Lower leg skin (tissue), 4 donors: ENCODE measurements at regions not wholly inside any gene's neighbourhood (a gene's known extent, or its start where the extent isn't known, plus 50 kb on each side); places are given as distances from the start of the nearest gene placed in this dataset.

Source experiments
- DNase-seq, 2 donors: peaks; one replicate each; pipeline ENCODE4 v3.0.0-alpha.2; 2019; ENCODE audit warnings: low spot score in 2 of 2
- H3K4me3 ChIP-seq: fragments of 200-600 bp; sonication (generic); 2 replicates; pipeline ENCODE4 v1.5.1; 2017; ENCODE audit warnings: mild to moderate bottlenecking, low read depth; ENCODE audit not compliant: poor library complexity, severe bottlenecking
- CTCF ChIP-seq, 3 donors: fragments of 450-650 bp; IDR thresholded peaks; one replicate each; pipeline ENCODE4 v1.5.1; 2016; ENCODE audit warnings: antibody characterized with exemption in 3 of 3, mild to moderate bottlenecking in 3 of 3, moderate library complexity in 2 of 3
- POLR2A ChIP-seq, 2 donors: fragments of 450-650 bp; IDR thresholded peaks; one replicate each; pipeline ENCODE4 v1.6.1; 2016 to 2017; ENCODE audit warnings: antibody characterized with exemption in 2 of 2, mild to moderate bottlenecking in 1 of 2, moderate library complexity in 1 of 2
- WGBS, 2 donors: methylation state at CpG; one replicate each; pipeline ENCODE4 v1.1.5; 2018; 5-methylcytosine and 5-hydroxymethylcytosine counted together
- intact Hi-C: fragments of 100-400 bp; cut with DNase I; formaldehyde crosslinking; loops from one replicate; pipeline ENCODE4 v1.15.0; 2023; ENCODE audit warnings: low total_unique reads

GRCh38 chr20:2210646-2211552 lies 84.9 kb upstream of the TGM3 start:
- intact Hi-C loops, result no loop called here
- 51 to 53% methylated on average over 5 of the region's 5 CpGs for WGBS, 2 donors
- DNase-seq, result no peak
- TF ChIP-seq POLR2A (IDR thresholded peaks at IDR 0.05), result no peak
- TF ChIP-seq CTCF (IDR thresholded peaks at IDR 0.05), result no peak
- no peak overlapping the region for H3K4me3 ChIP-seq

- TF ChIP-seq CTCF (IDR thresholded peaks at IDR 0.05) (no peak), POLR2A (IDR thresholded peaks at IDR 0.05) (no peak)
- no peak overlapping the region for H3K4me3 ChIP-seq
- whole genome bisulfite sequencing, 2 donors, result 84 to 85% methylated on average over 6 of the region's 6 CpGs
- DNase-seq, result no peak
- intact Hi-C loops, result no loop called here
These were observed 83.3 kb upstream of the TGM3 start for GRCh38 chr20:2212456-2213015.

DNA sequence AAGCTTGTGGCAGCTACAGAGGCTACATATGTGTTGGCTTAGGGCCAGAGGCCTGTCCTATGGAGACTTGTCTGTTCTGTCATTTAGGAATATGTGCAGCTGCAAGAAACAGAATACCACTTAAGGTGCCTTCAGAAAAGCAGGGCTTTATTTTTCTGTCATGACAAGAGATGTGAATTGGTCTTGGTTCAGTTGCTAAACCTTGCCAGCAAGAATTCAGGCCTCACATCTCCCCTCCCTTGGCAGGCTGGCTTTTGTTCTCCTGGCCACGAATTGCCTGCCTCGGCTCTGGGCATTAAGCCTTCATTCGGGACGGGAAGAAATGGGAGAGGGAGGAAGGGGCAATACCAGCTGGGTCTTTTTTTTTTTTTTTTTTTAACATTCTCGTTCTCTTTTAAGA lies 82.4 kb upstream of the TGM3 start:
- intact Hi-C loops, result no loop called here

DNA sequence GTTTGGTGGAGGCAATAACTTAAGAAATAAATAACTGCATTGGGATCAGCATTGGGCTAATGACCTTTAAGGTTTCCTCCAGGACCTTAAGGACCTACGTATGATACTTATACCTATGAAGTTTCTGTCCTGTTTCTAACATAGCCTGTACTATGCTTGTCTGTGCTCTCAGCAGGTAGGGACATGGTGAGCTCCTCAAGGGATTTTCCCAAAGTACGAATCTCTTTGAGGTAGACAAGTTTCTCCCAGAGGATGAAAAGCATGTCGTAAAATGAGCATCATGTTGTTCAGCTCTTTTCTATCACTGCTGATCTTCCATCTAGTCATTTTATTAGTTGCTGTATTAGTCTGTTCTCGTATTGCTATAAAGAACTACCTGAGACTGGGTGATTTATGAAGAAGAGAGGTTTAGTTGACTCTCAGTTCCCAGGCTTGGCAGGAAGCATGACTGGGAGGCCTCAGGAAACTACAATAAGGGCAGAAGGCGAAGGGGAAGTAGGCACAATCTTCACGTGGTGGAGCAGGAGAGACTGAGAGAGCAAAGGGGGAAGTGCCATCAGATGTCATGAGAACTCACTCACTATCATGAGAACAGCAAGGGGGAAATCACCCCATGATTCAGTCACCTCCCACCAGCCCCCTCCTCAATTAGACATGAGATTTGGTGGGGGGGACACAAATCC lies 77.8 kb upstream of the TGM3 start:
- no peak for TF ChIP-seq CTCF (IDR thresholded peaks at IDR 0.05)
- no peak for TF ChIP-seq POLR2A (IDR thresholded peaks at IDR 0.05)
- 51 to 54% methylated on average over 6 of the region's 6 CpGs for WGBS, 2 donors
- intact Hi-C loops, result no loop called here

More for the DNA sequence above, 82.4 kb upstream of the TGM3 start:
- TF ChIP-seq CTCF (IDR thresholded peaks at IDR 0.05) (no peak), POLR2A (IDR thresholded peaks at IDR 0.05) (no peak)
- 40 to 75% methylated on average over 5 of the region's 5 CpGs for WGBS, 2 donors
- H3K4me3 ChIP-seq, result no peak overlapping the region
- no peak for DNase-seq

DNA sequence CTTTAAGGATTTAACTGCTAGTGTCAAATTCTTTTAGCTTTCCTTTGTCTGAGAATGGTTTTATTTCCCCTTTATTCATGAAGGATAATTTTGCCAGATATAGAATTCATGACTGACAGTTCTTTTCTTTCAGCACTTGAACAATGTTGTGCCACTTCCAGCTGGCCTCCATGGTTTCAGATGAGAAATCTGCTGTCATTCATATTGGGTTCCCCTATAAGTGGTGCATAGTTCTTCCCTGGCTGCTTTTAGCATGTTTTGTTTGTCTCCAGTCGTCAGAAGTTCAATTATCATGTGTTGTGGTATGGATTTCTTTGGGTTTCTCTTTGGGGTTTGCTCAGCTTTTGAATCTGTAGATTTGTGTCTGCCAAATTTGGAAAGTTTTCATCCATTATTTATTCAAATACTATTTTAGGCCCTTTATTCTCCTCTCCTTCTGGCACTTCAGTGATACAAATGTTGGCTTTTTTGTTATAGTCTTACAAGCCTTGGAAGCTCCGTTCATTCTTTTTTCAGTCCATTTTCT lies 76.3 kb upstream of the TGM3 start:
- no peak overlapping the region for H3K4me3 ChIP-seq
- intact Hi-C loops, result no loop called here
- WGBS, 2 donors, result 77 to 86% methylated on average over 2 of the region's 2 CpGs
- no peak for DNase-seq
- TF ChIP-seq CTCF (IDR thresholded peaks at IDR 0.05) (no peak), POLR2A (IDR thresholded peaks at IDR 0.05) (no peak)

More for the DNA sequence above, 77.8 kb upstream of the TGM3 start:
- DNase-seq, result peak in 1 of 2 donors; percentile 27
- no peak overlapping the region for H3K4me3 ChIP-seq
